NT2/D1 (cell line): ENCODE measurements at regions not wholly inside any gene's neighbourhood (a gene's known extent, or its start where the extent isn't known, plus 50 kb on each side); places are given as distances from the start of the nearest gene placed in this dataset.

Experiments used
- YY1 ChIP-seq: IDR thresholded peaks from 2 replicates; pipeline ENCODE4 v1.6.1; 2011; ENCODE audit not compliant: insufficient read length, insufficient read depth
- ZNF274 ChIP-seq: IDR thresholded peaks from 2 replicates; pipeline ENCODE4 v1.6.1; 2011; ENCODE audit warnings: mild to moderate bottlenecking, low read depth, low read length

GRCh38 chr2:114259389-114259788 lies 183.1 kb upstream of the DPP10 start:
- TF ChIP-seq ZNF274: no peak
- TF ChIP-seq YY1: no peak
